Prostate gland (tissue), 2 donors: ENCODE measurements at regions not wholly inside any gene's neighbourhood (a gene's known extent, or its start where the extent isn't known, plus 50 kb on each side); places are given as distances from the start of the nearest gene placed in this dataset.

ENCODE experiments used
- POLR2A ChIP-seq: fragments of 450-650 bp; IDR thresholded peaks from one replicate; pipeline ENCODE4 v1.6.1; 2016; ENCODE audit warnings: antibody characterized with exemption, mild to moderate bottlenecking
- POLR2AphosphoS5 ChIP-seq: sonication (generic); formaldehyde crosslinking; IDR thresholded peaks from one replicate; pipeline ENCODE4 v1.6.1; 2017; ENCODE audit warnings: antibody characterized with exemption
- TF ChIP-seq, protein P1 (sequence below), 4 experiments: fragments of 200-600 bp in 2 of 4; fragments of 450-650 bp in 2 of 4; sonication (generic) in 2 of 4; IDR thresholded peaks; 1 replicate in 3 of 4; 2 replicates in 1 of 4; pipeline ENCODE4 v1.5.1; 2016 to 2019; ENCODE audit warnings: antibody characterized with exemption in 4 of 4, mild to moderate bottlenecking in 2 of 4, moderate library complexity in 2 of 4

DNA sequence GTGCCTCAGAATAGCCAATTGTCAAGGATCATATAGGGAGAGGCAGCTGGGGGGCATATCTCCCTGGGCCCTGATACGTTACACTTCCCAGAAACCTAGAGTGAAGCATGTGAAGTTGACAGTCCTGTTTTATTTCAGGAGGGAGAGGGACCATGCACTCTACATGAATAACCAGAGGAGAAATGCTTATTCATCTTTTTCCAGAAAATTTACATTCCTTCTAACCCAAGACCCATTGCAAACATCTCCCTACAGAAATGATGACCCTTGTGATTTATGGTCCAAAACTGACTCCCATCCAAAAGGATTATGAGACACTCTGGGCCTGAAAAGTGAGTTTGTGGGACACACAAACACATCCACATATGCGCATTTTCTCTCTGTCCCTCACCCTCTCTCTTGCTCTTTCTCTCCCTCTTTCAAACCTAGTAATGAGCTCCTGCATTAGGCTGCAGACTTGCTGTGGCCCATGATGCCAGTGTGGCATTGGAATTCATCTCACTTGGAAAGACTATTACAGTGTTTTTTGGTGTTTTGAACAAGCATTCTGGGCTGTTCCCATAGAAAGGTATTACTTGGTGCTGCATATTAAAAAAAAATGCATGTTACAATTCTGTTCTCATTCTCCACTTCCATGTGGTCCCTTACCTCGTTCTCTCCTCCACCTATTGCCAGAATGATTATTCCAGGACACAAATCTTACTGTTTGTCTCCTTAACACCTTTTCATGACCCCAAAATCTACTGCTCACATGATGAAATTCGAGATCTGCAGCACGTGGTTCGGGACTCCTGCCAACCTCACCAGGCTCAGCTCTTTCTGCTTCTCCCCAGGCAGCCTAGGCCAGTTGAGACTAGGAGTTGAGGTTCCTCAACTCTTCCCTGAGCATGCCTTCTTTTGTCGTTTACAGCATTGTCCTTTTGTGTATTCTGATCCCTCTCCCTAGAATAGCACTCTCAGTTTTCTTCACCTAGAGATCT is 451.3 kb upstream of the KLF4 start:
- TF ChIP-seq, protein P1, sequence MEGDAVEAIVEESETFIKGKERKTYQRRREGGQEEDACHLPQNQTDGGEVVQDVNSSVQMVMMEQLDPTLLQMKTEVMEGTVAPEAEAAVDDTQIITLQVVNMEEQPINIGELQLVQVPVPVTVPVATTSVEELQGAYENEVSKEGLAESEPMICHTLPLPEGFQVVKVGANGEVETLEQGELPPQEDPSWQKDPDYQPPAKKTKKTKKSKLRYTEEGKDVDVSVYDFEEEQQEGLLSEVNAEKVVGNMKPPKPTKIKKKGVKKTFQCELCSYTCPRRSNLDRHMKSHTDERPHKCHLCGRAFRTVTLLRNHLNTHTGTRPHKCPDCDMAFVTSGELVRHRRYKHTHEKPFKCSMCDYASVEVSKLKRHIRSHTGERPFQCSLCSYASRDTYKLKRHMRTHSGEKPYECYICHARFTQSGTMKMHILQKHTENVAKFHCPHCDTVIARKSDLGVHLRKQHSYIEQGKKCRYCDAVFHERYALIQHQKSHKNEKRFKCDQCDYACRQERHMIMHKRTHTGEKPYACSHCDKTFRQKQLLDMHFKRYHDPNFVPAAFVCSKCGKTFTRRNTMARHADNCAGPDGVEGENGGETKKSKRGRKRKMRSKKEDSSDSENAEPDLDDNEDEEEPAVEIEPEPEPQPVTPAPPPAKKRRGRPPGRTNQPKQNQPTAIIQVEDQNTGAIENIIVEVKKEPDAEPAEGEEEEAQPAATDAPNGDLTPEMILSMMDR (IDR thresholded peaks at IDR 0.05) = no peak
- TF ChIP-seq POLR2A (no peak), POLR2AphosphoS5 (no peak)
